NB4 (cell line): ENCODE measurements at regions not wholly inside any gene's neighbourhood (a gene's known extent, or its start where the extent isn't known, plus 50 kb on each side); places are given as distances from the start of the nearest gene placed in this dataset.

Source experiments
- DNase-seq: peaks from one replicate; pipeline ENCODE4 v3.0.0; 2010; ENCODE audit warnings: low read depth
- H3K4me3 ChIP-seq: one replicate; pipeline ENCODE4 v1.5.1; 2011; ENCODE audit warnings: mild to moderate bottlenecking, low read depth, low read length, moderate library complexity
- CTCF ChIP-seq: IDR thresholded peaks from one replicate; pipeline ENCODE4 v1.5.1; 2012; ENCODE audit warnings: low read depth, low read length
- MAX ChIP-seq: IDR thresholded peaks from 2 replicates; pipeline ENCODE4 v1.6.1; 2011; ENCODE audit warnings: low read depth, low read length
- MYC ChIP-seq: IDR thresholded peaks from 2 replicates; pipeline ENCODE4 v1.6.1; 2011; ENCODE audit warnings: low read depth, low read length
- POLR2A ChIP-seq: IDR thresholded peaks from 2 replicates; pipeline ENCODE4 v1.6.1; 2011; ENCODE audit warnings: mild to moderate bottlenecking; ENCODE audit not compliant: insufficient read length; ENCODE audit errors: extremely low read depth

- TF ChIP-seq POLR2A (no peak), CTCF (no peak), MYC (no peak), MAX (no peak)
- no peak for DNase-seq
- H3K4me3 ChIP-seq, result no peak overlapping the region
Measured at GRCh38 chr4:188680667-188681063, 541.4 kb downstream of the TRIML1 start.

GRCh38 chr4:188682321-188682720 is 543.1 kb downstream of the TRIML1 start:
- no peak overlapping the region for H3K4me3 ChIP-seq
- TF ChIP-seq POLR2A (no peak), MYC (no peak), CTCF (no peak), MAX (no peak)
- no peak for DNase-seq

DNA sequence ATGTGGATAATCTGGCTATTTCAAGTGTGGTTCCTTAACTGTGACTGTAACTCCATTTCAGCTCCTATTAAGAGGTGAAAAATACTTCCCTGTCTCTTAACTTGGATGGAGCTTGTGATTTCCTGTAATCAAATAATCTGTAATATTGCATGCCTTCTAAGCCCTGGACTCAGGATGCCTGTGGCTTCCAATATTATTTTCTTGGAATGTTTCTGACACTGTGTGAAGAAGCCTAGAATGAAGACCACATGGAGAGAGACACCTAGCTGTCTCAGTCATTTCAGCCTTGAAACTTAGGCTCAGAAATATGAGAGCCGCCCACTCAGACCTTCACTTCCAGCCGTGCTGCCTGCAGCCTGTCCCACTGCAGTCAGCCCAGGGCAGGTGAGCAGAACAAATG is 544.3 kb downstream of the TRIML1 start:
- DNase-seq, result no peak
- TF ChIP-seq MAX (no peak), MYC (no peak), POLR2A (no peak), CTCF (no peak)
- H3K4me3 ChIP-seq, result no peak overlapping the region

DNA sequence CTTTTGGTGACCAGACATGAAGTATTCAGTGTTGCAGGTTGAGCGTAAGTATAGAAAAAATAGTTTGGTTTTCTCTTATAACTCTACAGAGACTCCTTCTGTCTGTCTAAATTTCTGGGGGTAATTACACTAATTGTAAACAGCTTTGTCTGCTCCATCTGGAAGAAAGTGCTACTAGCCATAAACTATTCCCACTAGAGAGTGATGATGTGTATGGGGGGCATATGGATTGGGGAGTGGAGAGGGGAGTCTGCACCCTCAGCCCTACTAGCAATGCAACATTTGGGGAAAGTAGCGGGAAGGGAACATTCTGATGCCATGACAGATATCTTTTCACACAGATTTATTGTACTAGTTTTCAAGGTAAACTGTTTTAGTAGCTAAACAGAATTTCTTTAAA is 549.7 kb downstream of the TRIML1 start:
- no peak overlapping the region for H3K4me3 ChIP-seq
- no peak for DNase-seq
- TF ChIP-seq MYC, result no peak
- no peak for TF ChIP-seq POLR2A
- no peak for TF ChIP-seq MAX
- no peak for TF ChIP-seq CTCF

- TF ChIP-seq MYC, result no peak
- no peak for TF ChIP-seq CTCF
- TF ChIP-seq POLR2A, result no peak
- no peak for TF ChIP-seq MAX
- H3K4me3 ChIP-seq, result no peak overlapping the region
- DNase-seq, result no peak
Measured at GRCh38 chr4:188691811-188692210, 552.6 kb downstream of the TRIML1 start.

GRCh38 chr4:188695261-188695660 is 556.0 kb downstream of the TRIML1 start:
- no peak for TF ChIP-seq MYC
- no peak for TF ChIP-seq CTCF
- no peak for TF ChIP-seq MAX
- TF ChIP-seq POLR2A, result no peak
- H3K4me3 ChIP-seq, result no peak overlapping the region
- DNase-seq, result no peak
